NT2/D1 (cell line): ENCODE measurements at regions not wholly inside any gene's neighbourhood (a gene's known extent, or its start where the extent isn't known, plus 50 kb on each side); places are given as distances from the start of the nearest gene placed in this dataset.

ENCODE experiments used
- SUZ12 ChIP-seq: IDR thresholded peaks from 2 replicates; pipeline ENCODE4 v1.6.1; 2011; ENCODE audit not compliant: insufficient read length, insufficient read depth; ENCODE audit errors: extremely low read depth
- YY1 ChIP-seq: IDR thresholded peaks from 2 replicates; pipeline ENCODE4 v1.6.1; 2011; ENCODE audit not compliant: insufficient read length, insufficient read depth
- ZNF274 ChIP-seq: IDR thresholded peaks from 2 replicates; pipeline ENCODE4 v1.6.1; 2011; ENCODE audit warnings: mild to moderate bottlenecking, low read depth, low read length

- TF ChIP-seq SUZ12 (no peak), ZNF274 (no peak), YY1 (no peak)
Observed at GRCh38 chr2:116696903-116697302, 1117.6 kb upstream of the DDX18 start.
